IMR-90 (cell line): ENCODE measurements at regions not wholly inside any gene's neighbourhood (a gene's known extent, or its start where the extent isn't known, plus 50 kb on each side); places are given as distances from the start of the nearest gene placed in this dataset.

Experiments used
- ATAC-seq: fragments of 200-7000 bp; cut with Tn5 transposase; 2 replicates; pipeline ENCODE4 v1.9.1; 2020; ENCODE audit warnings: low read depth, mild to moderate bottlenecking, moderate library complexity
- BruUV-seq: library from RNA; stranded (reverse); fragments of 400-500 nt; replicated peaks from 2 replicates; lab custom pipeline; 2021; lab: Mats Ljungman, UMichigan
- CTCF ChIA-PET: fragments of 300-600 bp; formaldehyde crosslinking; extraction: SDS; loops from one replicate; lab custom pipeline; 2021; ENCODE audit warnings: antibody characterized with exemption; lab: Yijun Ruan, JAX
- POLR2A ChIA-PET: fragments of 300-600 bp; sonication (Branson Sonifier 250); formaldehyde crosslinking; loops from one replicate; lab custom pipeline; 2022; ENCODE audit warnings: antibody characterized with exemption; ENCODE audit not compliant: unreplicated experiment; lab: Charles Lee
- DNase-seq: peaks from one replicate; pipeline ENCODE4 v3.0.0; 2013
- H2AFZ ChIP-seq: replicated peaks from 2 replicates; pipeline ENCODE3; 2013; ENCODE audit warnings: low read length, mild to moderate bottlenecking; ENCODE audit not compliant: poor library complexity
- H2AK5ac ChIP-seq: 2 replicates; pipeline ENCODE4 v1.6.1; 2013; ENCODE audit warnings: low read depth, low read length, inconsistent platforms
- H2AK9ac ChIP-seq: replicated peaks from 2 replicates; pipeline ENCODE3; 2013; ENCODE audit warnings: mild to moderate bottlenecking, low read depth, low read length, moderate library complexity; ENCODE audit not compliant: poor library complexity
- H2BK120ac ChIP-seq: 2 replicates; pipeline ENCODE4 v1.6.1; 2013; ENCODE audit warnings: low read depth, low read length, inconsistent platforms
- H2BK15ac ChIP-seq: 3 replicates; pipeline ENCODE4 v1.6.1; 2013; ENCODE audit warnings: low read depth, low read length, inconsistent platforms
- H2BK20ac ChIP-seq: 2 replicates; pipeline ENCODE4 v1.6.1; 2013; ENCODE audit warnings: low read depth, mild to moderate bottlenecking, inconsistent platforms, low read length, moderate library complexity
- H2BK5ac ChIP-seq: 2 replicates; pipeline ENCODE4 v1.6.1; 2013; ENCODE audit warnings: mild to moderate bottlenecking, low read depth, low read length, inconsistent platforms; ENCODE audit not compliant: poor library complexity, severe bottlenecking
- H3K14ac ChIP-seq: replicated peaks from 2 replicates; pipeline ENCODE4 v1.6.1; 2013; ENCODE audit warnings: low read depth, low read length, inconsistent platforms
- H3K18ac ChIP-seq: 2 replicates; pipeline ENCODE4 v1.6.1; 2013; ENCODE audit warnings: low read depth, low read length, control low read depth
- H3K23ac ChIP-seq: 2 replicates; pipeline ENCODE4 v1.6.1; 2013; ENCODE audit warnings: low read depth, low read length, inconsistent platforms
- H3K27ac ChIP-seq: 2 replicates; pipeline ENCODE4 v1.5.1; 2013; ENCODE audit warnings: mild to moderate bottlenecking, control low read depth, low read length; ENCODE audit not compliant: insufficient read depth
- H3K27me3 ChIP-seq: 2 replicates; pipeline ENCODE4 v1.6.1; 2013; ENCODE audit warnings: low read length; ENCODE audit not compliant: control insufficient read depth, insufficient read depth
- H3K36me3 ChIP-seq: 2 replicates; pipeline ENCODE4 v1.6.1; 2013; ENCODE audit warnings: low read length, mixed read lengths; ENCODE audit not compliant: control insufficient read depth, insufficient read depth
- H3K4ac ChIP-seq: 2 replicates; pipeline ENCODE4 v1.6.1; 2013; ENCODE audit warnings: low read depth, low read length, inconsistent platforms
- H3K4me1 ChIP-seq: 2 replicates; pipeline ENCODE4 v1.6.1; 2013; ENCODE audit warnings: low read length, mixed read lengths; ENCODE audit not compliant: control insufficient read depth, insufficient read depth
- H3K4me2 ChIP-seq: 2 replicates; pipeline ENCODE4 v1.6.1; 2013; ENCODE audit warnings: low read depth, mild to moderate bottlenecking, control low read depth, low read length, moderate library complexity
- H3K4me3 ChIP-seq: 2 replicates; pipeline ENCODE4 v1.5.1; 2013; ENCODE audit warnings: low read depth, mild to moderate bottlenecking, control low read depth, low read length, moderate library complexity; ENCODE audit not compliant: insufficient read depth
- H3K56ac ChIP-seq: 2 replicates; pipeline ENCODE4 v1.6.1; 2013; ENCODE audit warnings: low read length, inconsistent platforms; ENCODE audit not compliant: insufficient read depth; ENCODE audit errors: extremely low read depth
- H3K79me1 ChIP-seq, 2 experiments: 2 replicates each; pipeline ENCODE4 v1.6.1; 2013; ENCODE audit warnings: low read length in 2 of 2, inconsistent platforms in 1 of 2, low read depth in 1 of 2
- H3K9ac ChIP-seq: 2 replicates; pipeline ENCODE4 v1.6.1; 2013; ENCODE audit warnings: low read depth, low read length, control low read depth
- H3K9me1 ChIP-seq: 2 replicates; pipeline ENCODE4 v1.6.1; 2013; ENCODE audit warnings: low read length, inconsistent platforms; ENCODE audit not compliant: insufficient read depth
- H3K9me3 ChIP-seq: 2 replicates; pipeline ENCODE4 v1.6.1; 2013; ENCODE audit warnings: low read length; ENCODE audit not compliant: control insufficient read depth, insufficient read depth
- H4K20me1 ChIP-seq: 2 replicates; pipeline ENCODE4 v1.6.1; 2013; ENCODE audit warnings: low read length, inconsistent platforms; ENCODE audit not compliant: insufficient read depth
- H4K5ac ChIP-seq: 2 replicates; pipeline ENCODE4 v1.6.1; 2013; ENCODE audit warnings: mild to moderate bottlenecking, low read depth, low read length, control low read depth
- H4K8ac ChIP-seq, 2 experiments: 2 replicates each; pipeline ENCODE4 v1.6.1; 2013; ENCODE audit warnings: low read depth in 2 of 2, low read length in 2 of 2, control low read depth in 1 of 2, inconsistent platforms in 1 of 2
- H4K91ac ChIP-seq: 2 replicates; pipeline ENCODE4 v1.6.1; 2013; ENCODE audit warnings: low read depth, low read length, inconsistent platforms; ENCODE audit not compliant: insufficient read depth
- BHLHE40 ChIP-seq: fragments of 150-350 bp; IDR thresholded peaks from 2 replicates; pipeline ENCODE4 v1.6.1; 2016; ENCODE audit warnings: mild to moderate bottlenecking, low read depth, low read length
- CEBPB ChIP-seq: IDR thresholded peaks from 2 replicates; pipeline ENCODE4 v1.6.1; 2012; ENCODE audit warnings: low read depth, low read length, improper control_type of control experiment
- CHD1 ChIP-seq: IDR thresholded peaks from 2 replicates; pipeline ENCODE4 v1.6.1; 2012; ENCODE audit warnings: low read depth, low read length, improper control_type of control experiment
- CTCF ChIP-seq: conservative IDR thresholded peaks from 2 replicates; pipeline ENCODE4 v1.5.1; 2012; ENCODE audit warnings: mild to moderate bottlenecking, low read depth, low read length, improper control_type of control experiment
- ELK1 ChIP-seq: fragments of 150-350 bp; IDR thresholded peaks from 2 replicates; pipeline ENCODE4 v1.6.1; 2016; ENCODE audit warnings: low read depth, mild to moderate bottlenecking, low read length, moderate library complexity, borderline replicate concordance
- FOS ChIP-seq: fragments of 150-350 bp; IDR thresholded peaks from 2 replicates; pipeline ENCODE4 v1.6.1; 2016; ENCODE audit warnings: low read depth, low read length
- MAFK ChIP-seq: IDR thresholded peaks from 2 replicates; pipeline ENCODE4 v1.6.1; 2012; ENCODE audit warnings: low read depth, low read length, improper control_type of control experiment
- MAZ ChIP-seq: IDR thresholded peaks from 2 replicates; pipeline ENCODE4 v1.6.1; 2012; ENCODE audit warnings: low read depth, mild to moderate bottlenecking, low read length, improper control_type of control experiment, moderate library complexity, borderline replicate concordance
- MXI1 ChIP-seq: IDR thresholded peaks from 2 replicates; pipeline ENCODE4 v1.6.1; 2012; ENCODE audit warnings: low read depth, mild to moderate bottlenecking, low read length, moderate library complexity, borderline replicate concordance
- NFE2L2 ChIP-seq: fragments of 150-350 bp; IDR thresholded peaks from 2 replicates; pipeline ENCODE4 v1.6.1; 2016; ENCODE audit warnings: low read depth, mild to moderate bottlenecking, low read length
- POLR2A ChIP-seq: IDR thresholded peaks from 2 replicates; pipeline ENCODE4 v1.6.1; 2012; ENCODE audit warnings: mild to moderate bottlenecking, low read depth, low read length
- RAD21 ChIP-seq: IDR thresholded peaks from 2 replicates; pipeline ENCODE4 v1.6.1; 2012; ENCODE audit warnings: low read length, improper control_type of control experiment
- RCOR1 ChIP-seq: IDR thresholded peaks from 2 replicates; pipeline ENCODE4 v1.6.1; 2012; ENCODE audit warnings: mild to moderate bottlenecking, low read length, improper control_type of control experiment; ENCODE audit not compliant: insufficient replicate concordance
- RFX5 ChIP-seq: IDR thresholded peaks from 2 replicates; pipeline ENCODE4 v1.8.0; 2012; ENCODE audit warnings: low read depth, mild to moderate bottlenecking, low read length, moderate library complexity
- SMC3 ChIP-seq: fragments of 150-350 bp; IDR thresholded peaks from 2 replicates; pipeline ENCODE4 v1.6.1; 2016; ENCODE audit warnings: low read depth, mild to moderate bottlenecking, antibody characterized with exemption, low read length, moderate library complexity
- WGBS, 2 experiments: methylation state at CpG; one replicate each; pipeline versions ENCODE4 v1.1.5 to v1.1.7; 2013; ENCODE audit warnings: missing lambda C conversion rate in 2 of 2; ENCODE audit not compliant: insufficient read length in 1 of 2; ENCODE audit errors: extremely low coverage in 2 of 2; 5-methylcytosine and 5-hydroxymethylcytosine counted together
- dilution Hi-C: fragments of 300-500 bp; cut with HindIII; formaldehyde crosslinking; loops from one replicate; pipeline ENCODE4 v1.14.3; 2018; ENCODE audit warnings: low sequenced_read_pairs; ENCODE audit not compliant: unreplicated experiment
- in situ Hi-C: fragments of 300-500 bp; cut with MboI; formaldehyde crosslinking; loops from 3 replicates; pipeline ENCODE4 v1.14.3; 2019; ENCODE audit warnings: low sequenced_read_pairs, inconsistent platforms, mixed read lengths
- intact Hi-C: fragments of 100-400 bp; cut with micrococcal nuclease; formaldehyde crosslinking; loops from 2 replicates; pipeline ENCODE4 v1.10.0; 2022
- TF ChIP-seq, protein P1 (sequence below): fragments of 150-350 bp; IDR thresholded peaks from 2 replicates; pipeline ENCODE4 v1.6.1; 2017; ENCODE audit warnings: mild to moderate bottlenecking, antibody characterized with exemption, low read length, low read depth

GRCh38 chr6:15021074-15021473 lies 224.8 kb upstream of the JARID2 start:
- H3K23ac ChIP-seq: no peak overlapping the region
- no peaks in the 10 kb centered on the region for H3K27me3 ChIP-seq
- ChIA-PET CTCF (interaction anchor here (0.6 kb wide), 1 partner anchor 312 kb away, joined by 3 read pairs; no protein-coding TSS in a partner anchor), POLR2A (no interaction called here)
- no peaks in the 10 kb centered on the region for H4K20me1 ChIP-seq
- H2BK5ac ChIP-seq: no peak overlapping the region
- intact Hi-C loops: no loop called here
- no peak overlapping the region for H3K4me2 ChIP-seq
- 100% methylated on average over 1 of the region's 7 CpGs; no CpG with 5 or more reads in 1 of the 2 experiments for WGBS, 2 experiments
- in situ Hi-C loops: no loop called here
- H3K18ac ChIP-seq: no peak overlapping the region
- dilution Hi-C loops: no loop called here
- no peaks in the 10 kb centered on the region for H3K36me3 ChIP-seq
- H2BK120ac ChIP-seq: no peak overlapping the region
- H2AK9ac ChIP-seq: no peak overlapping the region
- H3K4me1 ChIP-seq: peaks cover 2% of the 10 kb centered on the region; the same call in 1 of the 2 replicates
- H3K79me1 ChIP-seq: no peaks in the 10 kb centered on the region
- no peak for ATAC-seq
- H4K91ac ChIP-seq: no peak overlapping the region
- no TSS peak for BruUV-seq
- H3K9me1 ChIP-seq: 0 out of 2 replicates have a peak, but pooled peaks cover 3% of the 10 kb centered on the region
- H2BK20ac ChIP-seq: no peak overlapping the region
- H2BK15ac ChIP-seq: no peak overlapping the region
- peak overlapping the region; percentile 23 for H2AFZ ChIP-seq
- H3K56ac ChIP-seq: no peak overlapping the region
- H3K14ac ChIP-seq: no peak overlapping the region
- no peak overlapping the region for H3K27ac ChIP-seq
- no peaks in the 10 kb centered on the region for H3K9me3 ChIP-seq
- TF ChIP-seq SMC3 (no peak), MAZ (no peak), MAFK (no peak), FOS (no peak), ELK1 (no peak), CTCF (no peak), RFX5 (no peak), RAD21 (no peak), CEBPB (no peak), RCOR1 (no peak), NFE2L2 (no peak), CHD1 (no peak), POLR2A (no peak), BHLHE40 (no peak), MXI1 (no peak)
- TF ChIP-seq, protein P1, sequence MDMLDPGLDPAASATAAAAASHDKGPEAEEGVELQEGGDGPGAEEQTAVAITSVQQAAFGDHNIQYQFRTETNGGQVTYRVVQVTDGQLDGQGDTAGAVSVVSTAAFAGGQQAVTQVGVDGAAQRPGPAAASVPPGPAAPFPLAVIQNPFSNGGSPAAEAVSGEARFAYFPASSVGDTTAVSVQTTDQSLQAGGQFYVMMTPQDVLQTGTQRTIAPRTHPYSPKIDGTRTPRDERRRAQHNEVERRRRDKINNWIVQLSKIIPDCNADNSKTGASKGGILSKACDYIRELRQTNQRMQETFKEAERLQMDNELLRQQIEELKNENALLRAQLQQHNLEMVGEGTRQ: no peak
- no peak overlapping the region; a peak in 1 of 4 replicates for H4K8ac ChIP-seq
- H2AK5ac ChIP-seq: no peak overlapping the region; the same call in 1 of the 2 replicates
- H3K4ac ChIP-seq: no peak overlapping the region
- DNase-seq: no peak
- no peak overlapping the region for H3K9ac ChIP-seq
- H3K4me3 ChIP-seq: no peak overlapping the region
- no peak overlapping the region for H4K5ac ChIP-seq
